Posterior cingulate gyrus (tissue), 11 donors: ENCODE measurements at regions not wholly inside any gene's neighbourhood (a gene's known extent, or its start where the extent isn't known, plus 50 kb on each side); places are given as distances from the start of the nearest gene placed in this dataset.

ENCODE experiments used
- DNase-seq, 10 donors: peaks; one replicate each; pipeline versions ENCODE4 v3.0.0 to v3.0.0-alpha.2; 2020 to 2021; ENCODE audit warnings: mixed read lengths in 3 of 10
- intact Hi-C: fragments of 100-400 bp; cut with DNase I; formaldehyde crosslinking; loops from one replicate; pipeline ENCODE4 v1.15.1; 2023

DNA sequence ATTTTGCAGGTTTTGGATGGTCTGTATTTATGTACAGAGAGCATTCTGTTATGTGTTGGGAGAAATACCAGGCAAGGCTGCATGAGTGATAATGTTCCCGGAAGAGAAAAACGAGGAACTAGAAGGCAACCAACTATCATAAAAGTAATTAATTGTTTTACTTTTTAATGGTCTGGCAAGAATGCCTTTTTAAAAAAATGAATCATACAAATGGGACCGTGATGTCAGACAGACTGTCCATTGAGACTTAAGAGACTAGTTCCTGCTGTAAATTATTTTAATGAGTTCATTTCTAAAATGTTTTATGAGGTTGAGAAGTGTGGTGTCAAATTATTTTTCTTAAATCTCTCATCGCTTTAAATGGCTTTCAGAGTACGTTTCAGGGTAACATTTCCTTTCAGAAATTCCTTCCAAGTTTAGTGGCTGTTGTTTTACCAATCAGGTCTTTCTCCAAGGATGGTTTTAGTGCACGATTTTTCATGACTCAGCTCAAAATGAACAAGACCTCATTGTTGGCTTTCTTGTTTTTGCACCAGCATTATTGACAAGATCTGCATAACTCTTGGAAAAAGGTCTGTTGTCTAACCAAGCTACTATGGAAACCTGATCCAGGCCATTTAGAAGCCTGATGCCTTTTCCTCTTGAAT lies 86.1 kb upstream of the ARHGAP5 start:
- no peak for DNase-seq
- intact Hi-C loops, result no loop called here

- intact Hi-C loops, result no loop called here
- no peak for DNase-seq
Observed at GRCh38 chr14:31992011-31992447, 85.1 kb upstream of the ARHGAP5 start.

DNA sequence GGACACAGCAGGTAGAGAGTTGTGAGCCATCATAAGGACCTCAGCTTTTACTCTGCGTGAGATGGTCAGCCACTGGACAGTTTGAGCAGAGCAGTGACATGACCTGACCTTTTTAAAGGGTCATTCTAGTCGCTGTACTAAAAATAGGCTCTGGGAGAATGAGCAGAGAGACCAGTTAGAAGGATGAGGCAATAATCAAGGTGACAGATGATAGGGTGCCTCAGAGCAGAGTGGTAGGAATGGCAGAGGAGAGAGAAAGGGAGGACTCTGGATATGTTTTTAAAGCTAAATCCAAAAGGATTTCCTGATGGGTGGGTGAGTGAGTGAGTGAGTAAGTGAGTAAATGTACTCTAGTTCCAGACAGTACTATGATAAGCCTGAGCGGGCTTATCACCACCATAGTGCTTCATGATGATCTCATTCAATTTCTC lies 83.6 kb upstream of the ARHGAP5 start:
- no peak for DNase-seq
- intact Hi-C loops, result no loop called here

GRCh38 chr14:31994391-31995033 lies 82.6 kb upstream of the ARHGAP5 start:
- DNase-seq, result no peak
- intact Hi-C loops, result no loop called here

DNA sequence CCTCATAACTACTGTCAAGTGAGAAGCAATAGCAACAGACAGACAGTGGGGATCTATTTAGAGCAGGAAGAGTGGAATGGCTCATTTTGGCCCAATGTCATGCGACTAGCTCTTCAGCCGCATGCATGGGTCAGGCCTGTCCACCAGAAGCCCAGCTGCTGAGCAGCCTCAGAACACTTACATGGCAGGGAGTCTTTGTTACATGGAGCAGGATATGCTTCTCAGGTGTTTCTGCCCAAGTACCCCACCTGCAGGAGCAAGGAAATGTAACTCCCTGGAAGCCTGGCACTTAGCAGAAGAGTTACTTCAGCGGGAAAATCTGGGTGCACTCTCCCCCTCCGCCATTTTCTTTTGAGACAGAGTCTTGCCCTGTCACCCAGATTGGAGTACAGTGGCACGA lies 73.5 kb upstream of the ARHGAP5 start:
- intact Hi-C loops, result no loop called here
- DNase-seq, result no peak

DNA sequence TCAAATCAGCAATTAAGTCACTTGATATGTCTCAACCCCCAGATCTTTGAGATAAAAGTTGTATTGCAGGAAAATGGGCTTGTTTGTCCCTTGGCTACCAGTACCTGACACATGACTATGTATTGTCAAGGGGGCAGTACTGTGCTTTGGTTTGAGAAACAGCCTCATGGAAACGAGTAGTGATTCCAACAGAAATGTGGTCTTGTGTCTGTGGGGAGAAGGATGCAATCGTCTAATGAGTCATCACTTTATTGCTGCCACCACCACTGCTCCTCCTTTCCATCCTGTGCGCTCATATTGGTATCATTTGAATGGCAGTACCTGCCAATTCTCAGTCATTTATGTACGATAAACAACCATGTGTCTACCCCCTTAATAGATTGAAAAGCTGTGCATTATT lies 72.8 kb upstream of the ARHGAP5 start:
- DNase-seq, result no peak

GRCh38 chr14:32005628-32006027 lies 71.5 kb upstream of the ARHGAP5 start:
- intact Hi-C loops, result no loop called here
- no peak for DNase-seq

More for the DNA sequence above, 72.8 kb upstream of the ARHGAP5 start:
- intact Hi-C loops, result no loop called here

DNA sequence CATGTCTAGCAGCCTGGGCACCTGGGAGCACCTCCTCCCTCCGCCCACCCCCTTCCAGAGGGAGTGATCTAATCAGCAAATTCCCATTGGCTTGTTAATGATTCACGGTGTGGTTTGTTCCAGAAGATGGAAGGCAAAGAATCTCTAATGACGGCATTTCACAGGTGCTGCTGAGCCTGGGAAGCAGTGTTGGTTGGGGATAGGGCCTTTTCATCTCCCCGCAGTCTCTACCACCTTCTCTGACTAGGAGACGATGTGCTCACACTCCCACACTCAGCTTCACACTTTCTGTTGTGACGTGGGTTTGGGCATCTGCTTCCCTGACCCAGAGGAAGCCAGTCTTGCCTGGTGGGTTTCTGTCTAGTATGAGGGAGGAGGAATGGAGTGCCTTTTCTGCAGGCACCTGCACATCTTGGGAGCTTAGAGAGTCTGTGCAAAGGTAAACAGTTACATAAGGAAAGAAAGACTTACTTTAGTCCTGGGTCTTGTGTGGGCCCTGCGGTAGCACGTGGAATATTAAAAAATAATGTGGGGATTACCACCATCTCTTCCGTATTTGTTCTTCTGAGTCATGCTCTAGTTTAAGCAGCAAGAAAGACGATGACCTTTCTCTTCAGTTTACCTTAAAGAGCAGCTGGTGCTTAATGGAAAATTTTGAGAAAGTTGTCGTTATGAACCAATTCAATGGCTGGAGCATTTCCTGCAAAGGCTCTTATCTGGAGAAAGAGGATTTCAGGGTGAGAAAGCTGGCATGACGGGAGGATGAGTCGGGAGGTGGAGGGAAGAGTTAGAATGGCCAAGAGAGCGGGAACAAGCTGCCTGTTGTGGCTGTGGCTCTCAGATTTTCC lies 70.6 kb upstream of the ARHGAP5 start:
- DNase-seq, result peak in 7 of 10 donors; percentile 17 to 83 (median 39)
- intact Hi-C loops, result no loop called here

GRCh38 chr14:32007755-32008362 lies 69.2 kb upstream of the ARHGAP5 start:
- DNase-seq, result no peak

GRCh38 chr14:32008602-32009193 lies 68.4 kb upstream of the ARHGAP5 start:
- no peak for DNase-seq
- intact Hi-C loops, result no loop called here

More at GRCh38 chr14:32007755-32008362, 69.2 kb upstream of the ARHGAP5 start:
- intact Hi-C loops, result no loop called here

DNA sequence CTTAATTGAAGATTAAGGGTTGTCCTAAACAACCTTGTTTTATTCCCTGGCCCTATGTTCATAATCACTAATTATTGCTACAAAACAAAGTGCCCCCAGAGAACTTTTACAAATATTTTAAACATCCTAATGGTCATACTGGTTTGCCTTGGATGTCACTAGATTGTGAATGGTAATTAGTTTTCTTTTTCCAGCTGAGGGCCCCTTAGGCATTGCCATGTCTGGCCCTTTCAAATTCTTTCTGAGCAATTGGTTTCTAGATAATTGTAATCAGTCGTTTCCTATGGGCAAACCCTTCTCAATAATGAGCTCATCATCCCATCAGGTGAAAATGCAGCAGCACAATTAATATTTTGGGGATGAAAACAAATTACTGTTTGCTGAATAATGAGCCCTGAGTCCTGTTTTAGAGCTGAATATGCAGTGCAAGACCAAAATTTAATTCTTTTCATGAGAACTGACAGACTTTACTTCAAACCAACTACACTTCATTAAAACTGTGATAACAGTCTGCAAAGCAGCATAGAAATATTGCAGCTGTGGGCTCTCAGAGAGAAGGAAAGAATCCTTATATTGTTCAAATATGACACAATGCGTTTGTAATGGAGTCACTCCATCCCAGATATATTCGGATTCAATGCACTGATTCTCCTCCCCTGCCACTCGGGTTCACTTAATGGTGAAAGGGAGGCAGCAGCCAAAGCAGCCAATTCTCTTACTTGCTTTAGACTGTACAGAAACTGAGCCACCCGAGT lies 67.7 kb upstream of the ARHGAP5 start:
- intact Hi-C loops, result no loop called here
- DNase-seq, result no peak

GRCh38 chr14:32009976-32010581 lies 67.0 kb upstream of the ARHGAP5 start:
- intact Hi-C loops, result no loop called here

DNA sequence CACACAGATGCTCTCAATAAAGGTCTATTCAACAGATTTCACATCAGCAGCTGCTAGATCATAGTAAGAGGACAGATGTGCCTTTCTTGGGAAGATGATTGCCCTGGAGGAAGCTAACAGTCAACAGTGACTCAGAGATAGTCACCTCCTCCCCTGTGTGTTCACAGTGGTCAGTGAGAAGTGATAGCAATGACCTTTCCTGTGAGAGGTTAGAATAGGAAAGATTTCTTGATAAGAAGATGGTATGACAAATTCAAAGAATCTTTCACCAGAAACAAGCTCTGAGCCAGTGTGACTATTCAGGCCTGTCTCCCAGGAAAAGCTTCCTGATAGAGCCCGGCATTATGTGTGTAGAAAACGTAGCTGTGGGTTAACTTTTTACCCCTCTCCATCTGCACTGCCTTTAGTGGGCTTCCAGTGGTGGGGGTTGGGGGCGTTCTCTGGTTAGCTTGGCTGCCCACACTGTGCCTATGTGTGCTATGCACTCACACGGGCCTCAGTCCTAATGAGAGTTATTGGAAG lies 66.4 kb upstream of the ARHGAP5 start:
- no peak for DNase-seq
- intact Hi-C loops, result no loop called here

More at GRCh38 chr14:32009976-32010581, 67.0 kb upstream of the ARHGAP5 start:
- DNase-seq, result no peak

- intact Hi-C loops, result no loop called here
- DNase-seq, result no peak
Observed at GRCh38 chr14:32011225-32011624, 65.9 kb upstream of the ARHGAP5 start.

- no peak for DNase-seq
- intact Hi-C loops, result no loop called here
Observed at GRCh38 chr14:32012062-32012461, 65.0 kb upstream of the ARHGAP5 start.

GRCh38 chr14:32012571-32012970 lies 64.5 kb upstream of the ARHGAP5 start:
- no peak for DNase-seq
- intact Hi-C loops, result no loop called here

DNA sequence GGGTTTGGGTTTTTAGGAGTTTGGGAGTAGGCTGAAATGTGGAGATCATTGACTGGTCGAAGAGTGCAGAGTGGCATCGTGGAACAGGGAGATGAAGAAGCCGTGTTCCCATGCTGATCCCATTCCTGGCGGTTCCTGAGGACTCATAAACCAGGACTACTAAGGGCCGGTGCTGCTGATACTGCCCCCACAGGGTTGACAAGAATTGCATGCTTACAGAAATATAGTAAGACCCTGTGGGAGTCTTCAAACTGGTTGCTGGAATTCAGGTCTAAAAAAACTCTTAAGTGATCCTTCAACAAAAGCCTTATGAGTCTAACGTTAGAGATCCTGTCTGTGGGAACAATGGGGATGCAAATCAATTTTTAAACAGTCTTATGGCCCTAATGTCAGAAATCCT lies 64.0 kb upstream of the ARHGAP5 start:
- intact Hi-C loops, result no loop called here
- no peak for DNase-seq

GRCh38 chr14:32014057-32014456 lies 63.0 kb upstream of the ARHGAP5 start:
- intact Hi-C loops, result no loop called here
- DNase-seq, result no peak

- DNase-seq, result no peak
- intact Hi-C loops, result no loop called here
Observed at GRCh38 chr14:32014498-32014897, 62.6 kb upstream of the ARHGAP5 start.
